GM21367 (cell line): ENCODE measurements at regions not wholly inside any gene's neighbourhood (a gene's known extent, or its start where the extent isn't known, plus 50 kb on each side); places are given as distances from the start of the nearest gene placed in this dataset.
A peak's percentile ranks its signal among the peaks of the same experiment; 100 is the strongest.

Experiments used
- ATAC-seq: cut with Tn5 transposase; IDR thresholded peaks from one replicate; pipeline ENCODE4 v1.9.1; 2021; ENCODE audit not compliant: unreplicated experiment

DNA sequence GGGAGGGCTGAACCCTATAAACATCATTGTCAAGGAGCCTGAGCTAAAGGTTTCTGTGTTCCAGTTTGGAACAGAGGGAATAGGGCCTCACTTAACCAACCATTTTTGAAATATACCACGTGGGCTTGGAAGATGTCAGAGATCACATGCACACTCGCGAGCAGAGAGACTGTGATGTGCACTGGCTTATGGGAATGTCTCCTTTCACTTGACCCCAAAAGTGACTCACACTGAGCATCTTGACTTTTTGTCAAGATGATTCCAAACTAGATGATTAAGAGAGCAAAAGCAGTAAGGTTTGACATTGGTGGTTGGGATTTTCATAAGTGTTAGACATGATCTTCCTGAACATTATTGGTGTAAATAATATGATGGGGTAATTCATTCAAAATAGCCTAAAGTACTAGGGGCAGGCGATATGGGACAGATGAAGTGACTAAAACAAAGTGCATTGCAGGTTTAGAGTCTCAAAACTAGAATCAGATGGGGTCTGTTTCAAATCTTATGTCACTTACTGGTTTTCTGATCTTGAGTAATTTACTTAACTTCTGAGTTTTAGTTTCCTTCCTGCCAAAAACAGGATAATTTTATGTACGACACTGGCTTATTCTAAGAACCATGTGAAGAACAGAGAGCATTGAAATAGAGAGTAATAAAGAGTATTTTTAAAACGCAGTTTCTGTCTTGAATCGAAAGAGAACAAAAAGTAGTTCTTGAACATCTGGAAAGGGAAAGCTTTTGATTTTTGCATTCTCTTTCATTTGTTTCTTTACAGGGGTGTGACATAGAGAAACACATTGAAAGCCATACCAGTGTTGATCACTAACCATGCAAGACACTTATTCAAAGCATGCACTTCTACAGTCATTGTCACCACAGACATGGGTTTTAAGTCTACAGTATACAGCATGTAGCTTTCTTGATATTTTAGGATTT, 383.0 kb downstream of the DIRAS2 start:
- no peak for ATAC-seq

GRCh38 chr9:90261698-90262097, 380.9 kb downstream of the DIRAS2 start:
- ATAC-seq: no peak

GRCh38 chr9:90268613-90269012, 374.0 kb downstream of the DIRAS2 start:
- ATAC-seq: no peak

DNA sequence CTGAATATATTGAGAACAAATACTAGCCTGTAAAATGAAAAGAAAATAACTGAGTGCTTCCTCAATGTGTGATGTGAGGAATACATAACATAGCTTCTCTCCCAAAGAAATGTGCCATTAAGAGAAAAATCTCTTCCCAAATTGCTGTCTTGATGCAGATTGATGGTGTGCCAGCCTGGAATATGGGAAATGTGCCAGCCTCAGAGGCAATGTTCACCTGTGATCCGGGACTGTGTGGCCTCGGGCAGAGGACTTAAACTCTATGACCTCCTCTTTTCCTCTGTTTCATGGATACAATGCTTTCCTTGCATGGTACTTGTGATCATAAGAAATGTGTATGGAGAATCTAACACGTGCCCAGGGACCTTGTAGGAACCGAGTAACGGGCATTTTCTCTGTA, 370.9 kb downstream of the DIRAS2 start:
- no peak for ATAC-seq

- no peak for ATAC-seq
These were observed 367.9 kb downstream of the DIRAS2 start for GRCh38 chr9:90274725-90275124.

GRCh38 chr9:90285946-90286345, 356.7 kb downstream of the DIRAS2 start:
- no peak for ATAC-seq

DNA sequence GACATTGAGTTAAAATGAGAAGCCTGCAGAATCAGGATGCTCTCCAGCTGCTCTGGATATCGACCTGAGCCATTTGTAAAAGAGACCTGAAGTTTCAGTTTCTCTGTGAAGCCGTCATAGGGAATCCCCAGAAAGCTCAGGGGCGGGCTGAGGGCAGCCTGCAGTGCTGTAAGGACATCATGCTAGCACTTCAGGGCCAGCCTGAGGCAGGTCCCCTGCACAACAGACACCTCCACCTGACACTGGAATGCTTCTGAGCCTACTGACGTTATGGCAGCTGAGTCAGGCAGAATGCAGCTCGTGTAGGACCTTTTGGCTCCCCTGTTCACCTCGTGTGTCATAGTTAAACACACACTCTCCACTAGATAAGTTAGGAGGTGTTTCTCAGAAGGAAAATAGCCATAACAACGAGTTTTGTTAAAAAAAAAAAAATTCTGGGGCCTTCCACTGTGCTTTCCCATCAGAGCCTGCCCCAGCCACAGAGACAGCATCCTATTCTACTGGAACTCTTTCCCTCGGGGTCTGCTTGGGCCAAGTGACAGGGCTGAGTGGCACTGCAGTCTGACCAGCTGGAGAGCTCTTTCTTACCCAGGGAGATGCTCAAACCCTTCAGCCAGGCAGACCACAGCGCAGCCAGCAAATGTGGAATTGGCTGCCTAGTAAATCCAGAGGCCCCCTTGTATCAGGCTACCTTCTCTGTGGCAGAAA, 354.9 kb downstream of the DIRAS2 start:
- ATAC-seq: peak; percentile 95

DNA sequence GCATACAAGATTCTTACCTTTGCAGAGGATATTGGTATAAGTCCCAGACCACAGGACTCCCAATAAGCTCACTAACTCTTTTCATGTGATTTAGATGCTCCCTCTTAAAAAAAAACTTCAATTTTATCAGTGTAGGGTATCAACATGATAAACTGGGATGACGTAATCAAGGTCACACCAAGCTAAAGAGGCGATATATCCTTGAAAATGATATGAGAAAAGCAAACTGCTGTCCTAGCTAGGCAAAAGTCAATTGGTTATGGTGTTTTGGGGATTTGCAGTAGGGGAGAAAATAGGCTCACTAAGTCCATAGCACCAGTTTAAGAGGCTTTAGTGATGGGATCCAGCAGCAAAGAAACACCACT, 354.4 kb downstream of the DIRAS2 start:
- ATAC-seq: no peak

DNA sequence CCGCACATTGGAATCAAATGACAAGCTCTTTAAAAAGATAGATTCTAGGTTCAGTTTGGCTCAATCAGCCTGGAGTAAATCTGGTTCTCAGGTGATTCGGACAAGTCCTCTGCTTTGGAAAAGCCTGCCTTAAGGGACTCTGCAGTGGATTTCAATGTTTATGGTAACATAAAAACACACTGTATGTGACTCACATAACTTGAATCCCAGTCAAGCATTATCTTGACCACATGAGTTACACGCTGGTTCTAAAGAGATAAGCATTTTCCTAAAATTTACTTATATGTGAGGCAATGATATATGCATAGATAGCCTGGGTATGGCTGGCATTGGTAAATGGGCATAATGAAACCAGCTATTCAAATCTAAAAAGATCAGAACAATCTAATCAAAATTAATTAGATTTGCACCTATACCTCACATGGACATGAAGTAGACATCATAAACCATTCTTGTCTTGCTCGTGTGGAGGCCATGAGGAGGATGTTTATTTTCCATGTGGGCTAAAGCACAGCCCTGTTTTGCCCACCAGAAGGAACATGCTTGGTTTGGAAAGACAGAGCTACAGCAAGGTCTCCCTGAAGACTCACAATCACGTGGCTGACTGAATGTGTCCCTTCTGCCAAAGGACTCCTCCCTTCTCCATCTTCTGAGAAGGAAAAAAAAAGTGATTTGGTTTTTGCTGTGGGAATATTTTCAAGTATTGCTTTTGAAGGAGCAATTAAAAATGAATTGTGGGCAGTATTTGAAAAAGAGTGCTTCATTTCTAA, 351.7 kb downstream of the DIRAS2 start:
- no peak for ATAC-seq

DNA sequence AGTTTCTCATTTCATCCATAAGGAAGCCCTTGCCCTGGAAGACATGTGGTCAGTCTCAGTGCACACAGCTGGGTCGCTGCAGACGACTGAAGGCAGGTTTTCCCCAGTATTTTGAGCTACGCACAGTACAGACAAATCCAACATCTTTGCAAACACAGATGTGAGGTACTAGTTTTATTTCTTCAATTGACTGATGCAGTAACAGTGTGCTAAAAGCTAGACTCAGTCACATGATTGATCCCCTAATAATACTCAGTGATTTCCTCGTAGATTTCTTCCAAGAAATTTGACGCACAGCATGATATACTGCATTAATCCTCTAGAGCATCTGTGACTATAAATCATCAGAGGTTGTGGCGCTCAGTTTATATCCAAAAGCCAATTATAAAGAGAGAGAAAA, 346.1 kb downstream of the DIRAS2 start:
- ATAC-seq: no peak

- no peak for ATAC-seq
These were observed 342.7 kb downstream of the DIRAS2 start for GRCh38 chr9:90299968-90300367.

- no peak for ATAC-seq
These were observed 341.9 kb downstream of the DIRAS2 start for GRCh38 chr9:90300611-90301276.

DNA sequence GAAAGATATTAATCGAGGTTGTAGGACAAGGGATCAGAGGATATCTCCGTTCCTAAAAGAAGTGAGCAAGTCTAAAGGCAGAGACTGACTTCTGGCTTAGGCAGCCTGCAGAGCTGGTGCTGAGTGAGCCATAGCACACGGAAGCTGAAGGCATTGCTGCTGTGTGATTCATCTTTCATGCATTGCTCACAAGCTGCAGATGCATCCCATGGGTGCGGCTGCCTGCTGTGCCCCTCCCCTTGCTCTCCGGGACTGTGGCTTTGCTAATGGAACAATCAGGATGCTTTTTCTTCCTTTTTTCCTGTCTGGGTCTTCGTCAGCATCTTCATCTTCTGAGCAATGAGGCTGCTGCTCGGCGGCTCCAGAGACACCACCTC, 341.4 kb downstream of the DIRAS2 start:
- no peak for ATAC-seq

DNA sequence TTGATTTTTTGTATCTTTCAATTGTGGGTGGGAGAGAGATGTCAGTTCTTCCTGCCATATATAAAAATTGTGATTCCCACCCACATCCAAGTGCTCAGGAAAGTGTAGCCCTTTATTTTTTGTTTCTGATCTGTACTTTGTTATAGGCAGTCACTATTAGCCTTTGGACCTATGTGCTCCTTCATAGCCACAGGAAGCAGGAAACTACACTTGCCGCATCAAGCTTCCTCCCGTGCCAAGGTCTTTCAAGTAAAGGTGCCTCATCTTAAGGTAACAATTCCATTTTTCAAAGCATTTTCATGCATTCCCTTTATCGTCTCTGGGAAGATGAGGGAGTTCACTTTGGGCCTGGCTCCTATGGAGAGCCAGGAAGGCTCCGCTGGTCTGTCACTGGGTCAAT, 339.0 kb downstream of the DIRAS2 start:
- ATAC-seq: no peak

DNA sequence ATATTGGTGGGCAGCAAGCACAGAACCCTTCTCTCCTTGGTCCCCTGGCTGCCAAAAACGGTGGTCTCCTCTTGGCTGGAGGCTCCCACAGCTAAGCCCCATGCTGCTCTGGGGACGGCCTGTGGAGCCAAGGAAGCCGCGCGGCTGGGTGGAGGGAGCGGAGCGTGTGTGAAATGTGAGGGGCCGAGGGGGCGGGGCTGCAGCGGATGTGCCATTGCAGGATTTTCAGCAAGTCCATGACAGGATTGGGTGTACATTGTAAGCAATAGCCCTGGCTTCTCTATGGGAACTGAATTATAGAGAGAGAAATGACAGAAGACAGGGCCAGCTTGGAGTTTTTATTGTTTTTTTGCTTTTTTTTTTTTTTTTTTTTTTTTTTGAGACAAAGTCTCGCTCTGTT, 336.5 kb downstream of the DIRAS2 start:
- no peak for ATAC-seq

DNA sequence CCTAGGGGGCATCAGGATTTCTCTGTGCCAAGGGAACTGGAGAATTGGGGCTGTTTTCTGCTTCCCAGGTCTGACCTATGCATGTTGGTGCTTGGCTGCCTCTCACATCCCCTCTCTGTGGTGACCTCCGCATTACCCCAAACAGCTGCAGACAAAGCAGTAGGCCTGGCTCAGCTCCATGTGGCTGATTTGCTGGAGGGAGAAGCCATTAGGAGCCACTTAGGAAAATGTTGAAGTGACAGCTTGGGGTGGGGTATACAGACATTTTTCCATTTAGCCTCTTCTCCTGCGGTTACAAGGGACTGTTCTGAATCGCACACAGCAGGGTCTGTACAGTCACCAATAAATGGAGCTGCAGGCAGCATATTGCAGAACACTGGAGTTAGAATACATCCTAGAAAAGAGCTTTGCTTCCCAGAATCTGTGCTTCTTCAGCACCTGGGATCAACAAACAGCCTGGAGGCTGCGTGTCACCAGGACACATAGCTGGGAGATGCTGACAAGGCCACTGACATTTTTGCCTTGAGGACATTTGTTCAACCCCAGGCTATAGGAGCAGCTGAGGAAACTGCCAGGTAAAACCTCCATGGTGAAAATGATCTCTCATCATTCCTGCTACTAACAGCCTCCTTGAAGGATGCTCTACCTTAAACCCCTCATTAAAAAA, 335.3 kb downstream of the DIRAS2 start:
- no peak for ATAC-seq

DNA sequence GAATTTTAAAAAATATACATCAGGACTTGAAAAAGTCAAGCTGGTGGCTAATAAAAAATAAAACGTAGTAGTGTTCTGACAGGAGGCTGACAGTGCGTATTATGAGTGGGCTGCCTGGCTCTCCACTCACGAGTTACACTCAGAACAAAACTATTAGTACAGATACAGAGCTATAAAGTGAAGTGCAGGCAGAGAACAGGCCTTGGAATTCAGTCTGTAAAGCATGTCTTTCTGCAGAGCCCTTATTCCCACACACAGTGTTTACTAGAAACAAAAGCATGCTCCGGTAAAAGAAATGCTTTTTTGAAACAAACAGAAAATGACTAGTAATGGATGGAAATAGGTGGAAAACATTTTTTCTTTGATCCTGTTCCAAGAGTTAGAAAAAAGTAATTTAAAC, 334.7 kb downstream of the DIRAS2 start:
- ATAC-seq: no peak

DNA sequence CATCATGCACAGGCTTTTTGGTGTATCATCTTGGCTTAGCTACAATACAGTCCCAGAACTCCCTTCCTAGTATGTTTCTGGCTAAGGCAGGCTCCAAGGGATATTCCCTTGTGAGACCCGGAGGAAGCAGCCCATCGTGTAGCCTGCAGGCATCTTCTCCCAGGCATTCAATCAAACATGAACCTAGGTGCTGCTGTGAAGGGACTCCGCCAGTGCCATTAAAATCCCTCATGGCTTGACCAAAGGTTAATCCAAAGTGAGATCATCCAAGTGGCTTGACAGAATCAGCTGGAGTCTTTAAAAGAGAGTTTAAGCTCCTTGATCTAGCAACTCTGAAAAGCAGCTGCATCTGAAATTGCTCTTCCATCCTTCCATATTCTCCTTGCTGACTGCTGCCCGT, 333.9 kb downstream of the DIRAS2 start:
- ATAC-seq: no peak

GRCh38 chr9:90309809-90310520, 332.7 kb downstream of the DIRAS2 start:
- no peak for ATAC-seq

- ATAC-seq: no peak
These were observed 332.1 kb downstream of the DIRAS2 start for GRCh38 chr9:90310521-90310876.
